SU-DHL-6 (cell line): ENCODE measurements at regions not wholly inside any gene's neighbourhood (a gene's known extent, or its start where the extent isn't known, plus 50 kb on each side); places are given as distances from the start of the nearest gene placed in this dataset.

Experiments
- CTCF ChIP-seq: fragments of 200-600 bp; sonication (generic); IDR thresholded peaks from one replicate; pipeline ENCODE4 v1.5.1; 2017; ENCODE audit warnings: antibody characterized with exemption, mild to moderate bottlenecking, low read length, moderate library complexity; ENCODE audit not compliant: insufficient read depth, poor library complexity, severe bottlenecking
- EZH2phosphoT487 ChIP-seq: fragments of 200-600 bp; sonication (generic), shearing (Covaris generic); conservative IDR thresholded peaks from 2 replicates; pipeline ENCODE4 v1.6.1; 2018; ENCODE audit warnings: mild to moderate bottlenecking, antibody characterized with exemption, low read length, moderate library complexity, mixed read lengths

GRCh38 chr17:36791150-36791941 is 145.9 kb upstream of the LHX1 start:
- no peak for TF ChIP-seq CTCF
- TF ChIP-seq EZH2phosphoT487: no peak
